Right renal pelvis (tissue), 4 donors: ENCODE measurements at regions not wholly inside any gene's neighbourhood (a gene's known extent, or its start where the extent isn't known, plus 50 kb on each side); places are given as distances from the start of the nearest gene placed in this dataset.
A peak's percentile ranks its signal among the peaks of the same experiment; 100 is the strongest.

Source experiments
- DNase-seq, 4 donors: peaks; one replicate each; pipeline ENCODE4 v3.0.0-alpha.2; 2013; ENCODE audit warnings: low read depth in 4 of 4, low spot score in 3 of 4, missing footprints in 1 of 4

GRCh38 chr2:118223992-118224894, 136.0 kb downstream of the INSIG2 start:
- DNase-seq = peak in 2 of 4 donors; percentile 19 to 37

GRCh38 chr2:118223511-118223991, 135.3 kb downstream of the INSIG2 start:
- DNase-seq = peak in 1 of 4 donors; percentile 15

GRCh38 chr2:118222672-118223421, 134.6 kb downstream of the INSIG2 start:
- no peak for DNase-seq

GRCh38 chr2:118222273-118222594, 134.0 kb downstream of the INSIG2 start:
- no peak for DNase-seq

GRCh38 chr2:118221536-118222272, 133.4 kb downstream of the INSIG2 start:
- DNase-seq = peak; percentile 56 to 65 (median 60)

GRCh38 chr2:118219611-118220010, 131.3 kb downstream of the INSIG2 start:
- no peak for DNase-seq

- no peak for DNase-seq
Measured at GRCh38 chr2:118216224-118216623, 128.0 kb downstream of the INSIG2 start.

GRCh38 chr2:118209727-118210126, 121.5 kb downstream of the INSIG2 start:
- no peak for DNase-seq

GRCh38 chr2:118207889-118208288, 119.6 kb downstream of the INSIG2 start:
- no peak for DNase-seq

- no peak for DNase-seq
Measured at GRCh38 chr2:118202707-118203303, 114.5 kb downstream of the INSIG2 start.

- no peak for DNase-seq
Measured at GRCh38 chr2:118198268-118198667, 110.0 kb downstream of the INSIG2 start.

- DNase-seq = no peak
Measured at GRCh38 chr2:118197011-118197675, 108.9 kb downstream of the INSIG2 start.

GRCh38 chr2:118190474-118190873, 102.2 kb downstream of the INSIG2 start:
- no peak for DNase-seq

GRCh38 chr2:118186858-118187254, 98.6 kb downstream of the INSIG2 start:
- no peak for DNase-seq

GRCh38 chr2:118186110-118186857, 98.0 kb downstream of the INSIG2 start:
- DNase-seq = peak; percentile 53 to 72 (median 68)

- DNase-seq = peak in 3 of 4 donors; percentile 21 to 60 (median 55)
Measured at GRCh38 chr2:118185210-118186109, 97.2 kb downstream of the INSIG2 start.

- DNase-seq = no peak
Measured at GRCh38 chr2:118183381-118183780, 95.1 kb downstream of the INSIG2 start.

- DNase-seq = no peak
Measured at GRCh38 chr2:118179445-118179844, 91.2 kb downstream of the INSIG2 start.
